ENCODE measurements at regions not wholly inside any gene's neighbourhood (a gene's known extent, or its start where the extent isn't known, plus 50 kb on each side); places are given as distances from the start of the nearest gene placed in this dataset.
"Not testable (repeated sequence)": the region's sequence is repeated elsewhere in the genome, so short reads cannot be mapped to it uniquely, and the experiment has no call there.

DNA sequence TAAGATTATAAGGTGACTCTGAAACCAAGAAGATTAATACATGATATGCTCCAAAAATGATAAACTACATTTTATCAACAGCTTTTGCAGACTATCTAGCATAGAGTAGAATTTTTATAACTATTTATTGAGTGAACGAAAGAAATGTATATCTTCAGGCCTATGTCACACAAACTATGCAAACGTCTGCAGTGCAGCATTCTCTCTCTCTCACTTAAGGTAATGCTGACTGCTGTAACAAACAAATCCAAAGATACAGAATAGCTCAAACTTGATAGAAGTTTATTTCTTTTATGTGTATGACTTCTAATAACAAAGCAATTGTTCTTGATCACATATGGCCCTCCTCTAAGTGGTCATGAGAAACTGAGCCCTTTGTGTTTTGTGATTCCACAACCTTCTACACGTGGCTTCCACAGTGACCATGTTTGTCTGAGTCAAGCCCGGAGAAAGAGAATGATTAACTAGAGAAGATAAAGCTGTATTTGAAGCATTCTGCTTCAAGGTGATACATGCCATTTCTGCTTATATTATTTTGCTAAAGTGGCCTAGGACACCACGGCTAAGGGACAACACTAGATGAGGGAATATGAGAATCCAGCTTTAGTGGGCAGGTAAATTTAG lies 1352.7 kb upstream of the TMEM132C start:
- DNase-seq (ENCODE audit: low read depth in 1 of 2, low spot score in 1 of 2) = no peak

DNA sequence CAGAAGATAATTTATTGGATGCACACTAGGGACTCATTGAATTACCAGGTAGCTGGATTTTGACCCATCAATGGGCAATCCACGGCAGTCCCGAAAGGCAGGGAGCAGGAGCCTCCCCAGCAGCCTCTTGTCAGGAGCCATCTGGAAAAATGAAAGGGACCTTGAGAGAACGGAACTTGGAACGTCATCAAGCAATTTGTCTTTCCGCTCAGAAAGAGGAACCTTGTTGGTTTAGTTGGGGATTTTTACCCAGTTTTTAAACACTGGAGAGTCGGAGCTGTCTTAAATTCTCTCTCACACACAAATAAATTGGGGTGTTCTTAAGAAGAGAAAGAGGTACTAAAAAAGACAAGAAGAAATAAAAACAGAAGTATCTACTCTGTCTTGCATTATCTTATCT lies 1351.7 kb upstream of the TMEM132C start:
- DNase-seq (ENCODE audit: low read depth in 1 of 2, low spot score in 1 of 2) = no peak

DNA sequence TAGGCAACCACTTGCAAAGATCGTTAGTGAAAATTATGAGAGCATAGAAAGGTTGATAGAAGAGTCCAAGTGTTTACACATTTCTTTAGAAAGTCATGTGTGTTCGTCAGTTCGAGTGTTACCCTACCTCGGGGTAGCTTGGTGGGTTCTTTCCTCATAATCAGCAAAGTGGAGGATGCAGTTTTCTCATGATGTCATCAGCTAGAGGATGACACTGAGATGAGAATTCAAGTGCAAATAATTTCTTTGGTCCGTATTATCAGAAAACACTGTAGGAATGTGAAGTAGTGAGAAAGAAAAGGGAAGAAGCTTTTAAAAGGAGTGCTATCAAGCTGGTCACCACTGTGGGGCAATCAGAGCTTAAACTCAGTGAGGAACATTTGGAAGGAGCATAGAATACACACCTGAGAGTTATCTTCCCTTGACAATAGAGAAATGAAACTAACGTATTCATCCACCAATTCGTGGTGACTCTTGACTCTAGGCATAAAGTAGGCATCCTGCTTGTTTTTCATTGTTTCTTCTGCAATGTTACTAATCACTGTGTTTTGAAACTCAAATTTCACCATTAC lies 1340.9 kb upstream of the TMEM132C start:
- no peak for DNase-seq (ENCODE audit: low read depth in 1 of 2, low spot score in 1 of 2)

DNA sequence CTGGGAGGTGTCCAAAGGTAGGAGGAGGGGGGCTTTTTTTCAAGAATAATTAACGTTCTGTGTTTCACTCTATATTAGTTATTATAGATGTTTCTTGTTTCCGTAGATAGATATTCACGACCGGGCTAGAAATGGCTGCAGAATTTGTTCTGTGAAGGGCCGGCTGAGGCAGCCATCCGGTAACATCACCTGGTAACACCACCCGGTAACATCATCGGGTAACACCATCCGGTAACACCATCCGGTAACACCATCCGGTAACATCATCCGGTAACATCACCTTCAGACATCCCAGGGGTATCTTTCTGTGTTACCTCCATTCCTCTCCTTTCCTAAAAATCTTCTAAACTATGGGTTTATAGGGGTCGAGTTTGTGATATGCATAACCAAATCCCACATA lies 1336.7 kb upstream of the TMEM132C start:
- no peak for DNase-seq (ENCODE audit: low read depth in 1 of 2, low spot score in 1 of 2)

DNA sequence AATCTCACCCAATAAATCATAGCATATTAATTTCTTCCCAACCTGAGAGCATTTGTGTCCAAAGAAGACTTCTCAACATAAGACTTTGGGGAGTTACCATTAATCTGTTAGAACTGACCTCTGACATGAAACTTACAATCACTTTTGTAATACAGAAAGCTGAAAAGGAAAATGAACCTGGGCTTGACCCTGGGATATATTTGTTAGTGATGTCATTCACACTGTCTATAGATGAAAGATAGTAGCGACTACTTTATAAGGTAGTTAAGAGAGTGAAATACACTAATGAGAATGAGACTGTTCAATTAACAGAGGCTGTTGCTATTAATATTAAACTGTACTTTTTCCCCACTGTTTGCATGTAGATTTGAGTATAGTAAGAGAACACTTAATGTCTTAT lies 1334.8 kb upstream of the TMEM132C start:
- DNase-seq (ENCODE audit: low read depth in 1 of 2, low spot score in 1 of 2) = no peak

DNA sequence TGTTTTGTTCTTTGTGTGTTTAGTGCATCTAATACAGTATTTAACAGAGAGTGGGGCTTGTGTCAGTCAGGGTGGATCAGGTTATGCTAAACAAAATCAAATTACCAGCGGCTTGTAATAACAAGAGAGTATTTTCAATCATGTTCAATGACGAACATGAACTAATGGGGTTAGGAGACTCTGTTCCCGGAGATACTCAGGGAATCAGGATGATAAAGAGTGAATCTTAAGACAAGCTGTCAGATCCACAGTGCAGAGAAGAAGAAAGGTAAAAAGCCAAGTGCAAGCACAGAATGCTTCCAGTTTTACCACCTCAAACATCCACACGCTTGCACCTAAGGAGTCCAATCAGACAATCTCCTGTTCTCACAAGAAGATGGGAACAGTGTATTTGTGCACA lies 1331.5 kb upstream of the TMEM132C start:
- DNase-seq (ENCODE audit: low read depth in 1 of 2, low spot score in 1 of 2) = no peak

DNA sequence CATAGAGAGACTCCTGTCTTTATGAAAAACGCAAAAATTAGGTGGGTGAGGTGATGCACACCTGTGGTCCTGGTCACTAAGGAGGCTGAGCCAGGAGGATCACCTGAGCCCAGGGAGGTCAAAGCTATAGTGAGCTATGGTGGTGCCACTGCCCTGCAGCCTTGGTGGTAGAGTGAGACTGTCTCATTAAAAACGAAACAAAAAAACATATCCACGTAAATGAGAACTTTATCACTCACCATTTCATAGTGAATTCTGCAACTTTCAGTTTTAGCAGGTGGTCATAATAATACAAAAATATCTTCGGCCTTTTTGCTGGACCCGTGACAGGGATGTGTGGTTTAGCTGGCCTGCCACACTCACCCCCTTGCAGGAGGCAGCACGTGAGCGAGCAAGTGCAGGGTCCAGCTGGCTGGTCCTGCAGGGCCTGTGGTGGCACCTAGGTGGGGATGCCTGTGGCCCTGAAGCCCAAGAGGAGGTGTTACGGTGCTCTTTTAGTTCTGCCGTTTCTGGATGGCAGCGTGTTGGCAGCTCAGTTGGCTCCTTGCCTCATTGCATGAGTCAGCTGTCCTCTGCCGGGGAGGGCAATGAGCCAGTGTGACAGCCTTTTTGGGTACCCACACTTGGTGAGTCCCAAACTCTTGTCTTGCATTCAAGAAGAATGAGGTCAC lies 1330.7 kb upstream of the TMEM132C start:
- no peak for DNase-seq (ENCODE audit: low read depth in 1 of 2, low spot score in 1 of 2)

DNA sequence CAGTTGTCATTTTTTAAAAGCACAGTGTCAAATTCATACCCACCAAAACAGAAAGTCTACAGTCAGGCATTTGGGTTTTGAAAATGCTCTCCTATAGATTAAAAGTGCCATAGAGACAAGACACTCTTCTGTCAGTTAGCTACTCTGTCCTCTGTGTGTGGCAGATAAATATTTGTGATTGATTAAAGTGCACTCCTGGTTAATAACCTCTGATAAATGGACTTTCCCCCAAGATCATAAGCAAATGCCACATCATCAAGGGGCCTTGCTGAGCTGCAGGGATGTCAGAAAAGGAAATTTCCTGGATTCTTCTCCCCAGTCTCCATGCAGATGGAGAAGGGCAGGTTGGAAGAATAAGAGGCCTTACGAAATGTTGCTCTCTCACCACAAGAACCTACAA lies 1329.5 kb upstream of the TMEM132C start:
- DNase-seq (ENCODE audit: low read depth in 1 of 2, low spot score in 1 of 2) = no peak

DNA sequence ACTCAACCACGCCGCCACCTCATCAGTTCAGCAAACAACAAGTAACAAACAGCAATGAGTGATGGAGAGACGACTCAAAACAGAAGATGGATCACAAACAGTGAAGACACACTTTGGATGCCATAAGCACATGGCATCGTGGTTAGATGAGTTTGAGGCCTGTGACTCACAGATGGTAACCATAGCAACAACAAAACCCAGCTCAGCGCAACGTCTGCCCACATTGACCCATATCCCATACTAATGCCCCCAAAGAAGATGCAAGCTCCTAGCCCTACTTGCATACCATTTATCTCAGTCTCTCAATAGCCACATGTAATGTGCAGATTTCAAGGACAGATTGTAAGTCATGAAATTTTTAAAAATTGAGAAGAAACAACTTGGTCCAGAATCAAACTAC lies 1322.3 kb upstream of the TMEM132C start:
- DNase-seq (ENCODE audit: low read depth in 1 of 2, low spot score in 1 of 2) = no peak

DNA sequence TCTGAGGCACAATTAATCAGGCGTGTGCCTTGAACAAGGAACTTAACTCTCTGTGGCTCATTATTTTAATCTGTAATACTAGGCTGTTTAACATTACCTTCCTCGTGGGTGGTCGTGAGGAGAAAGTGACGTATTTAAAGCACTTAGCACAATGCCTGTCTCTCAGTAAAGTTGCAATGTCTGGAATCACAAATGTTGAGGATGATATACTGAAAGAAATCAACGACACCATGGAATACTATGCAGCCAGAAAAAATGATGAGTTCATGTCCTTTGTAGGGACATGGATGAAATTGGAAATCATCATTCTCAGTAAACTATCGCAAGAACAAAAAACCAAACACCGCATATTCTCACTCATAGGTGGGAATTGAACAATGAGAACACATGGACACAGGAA lies 1320.0 kb upstream of the TMEM132C start:
- not testable (repeated sequence) for DNase-seq (ENCODE audit: low read depth in 1 of 2, low spot score in 1 of 2)

DNA sequence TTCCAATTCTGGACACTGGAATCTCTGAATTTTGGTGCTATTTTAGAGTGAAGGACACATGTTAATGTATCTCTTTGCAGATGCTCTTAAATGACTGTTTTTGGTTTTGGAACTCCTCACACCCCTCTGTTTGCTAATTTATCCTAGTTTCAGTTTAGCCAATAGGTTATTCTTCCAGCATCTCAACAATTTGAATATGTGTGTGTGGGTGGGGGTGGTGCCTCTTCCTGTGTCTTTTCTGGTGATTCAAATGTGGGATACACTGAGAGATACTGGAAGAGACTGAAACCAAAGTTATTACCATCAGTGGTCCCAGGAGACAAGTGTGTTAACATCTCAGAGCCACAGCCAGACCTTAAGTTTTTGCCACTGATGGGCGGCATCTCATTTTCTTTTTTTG lies 1317.4 kb upstream of the TMEM132C start:
- no peak for DNase-seq (ENCODE audit: low read depth in 1 of 2, low spot score in 1 of 2)

DNA sequence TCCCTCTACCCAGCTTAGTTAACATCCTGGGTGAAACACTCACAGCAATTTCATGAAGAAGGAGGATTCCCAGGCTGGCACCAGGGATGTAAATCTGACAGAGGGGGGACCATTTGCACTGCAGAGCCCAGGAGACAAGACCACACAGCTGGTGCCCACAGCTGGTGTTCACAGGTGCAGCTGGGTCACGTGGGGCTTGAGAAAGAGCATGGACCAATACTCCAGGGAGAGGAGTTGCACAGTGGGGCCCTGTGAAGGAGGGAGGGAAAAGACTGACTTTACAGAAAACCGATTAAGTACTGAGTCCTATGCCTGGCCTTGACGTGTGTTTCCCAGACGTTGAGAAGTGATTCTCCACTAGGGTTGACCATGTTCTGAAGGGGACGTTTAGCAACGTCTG lies 1316.7 kb upstream of the TMEM132C start:
- DNase-seq (ENCODE audit: low read depth in 1 of 2, low spot score in 1 of 2) = no peak

DNA sequence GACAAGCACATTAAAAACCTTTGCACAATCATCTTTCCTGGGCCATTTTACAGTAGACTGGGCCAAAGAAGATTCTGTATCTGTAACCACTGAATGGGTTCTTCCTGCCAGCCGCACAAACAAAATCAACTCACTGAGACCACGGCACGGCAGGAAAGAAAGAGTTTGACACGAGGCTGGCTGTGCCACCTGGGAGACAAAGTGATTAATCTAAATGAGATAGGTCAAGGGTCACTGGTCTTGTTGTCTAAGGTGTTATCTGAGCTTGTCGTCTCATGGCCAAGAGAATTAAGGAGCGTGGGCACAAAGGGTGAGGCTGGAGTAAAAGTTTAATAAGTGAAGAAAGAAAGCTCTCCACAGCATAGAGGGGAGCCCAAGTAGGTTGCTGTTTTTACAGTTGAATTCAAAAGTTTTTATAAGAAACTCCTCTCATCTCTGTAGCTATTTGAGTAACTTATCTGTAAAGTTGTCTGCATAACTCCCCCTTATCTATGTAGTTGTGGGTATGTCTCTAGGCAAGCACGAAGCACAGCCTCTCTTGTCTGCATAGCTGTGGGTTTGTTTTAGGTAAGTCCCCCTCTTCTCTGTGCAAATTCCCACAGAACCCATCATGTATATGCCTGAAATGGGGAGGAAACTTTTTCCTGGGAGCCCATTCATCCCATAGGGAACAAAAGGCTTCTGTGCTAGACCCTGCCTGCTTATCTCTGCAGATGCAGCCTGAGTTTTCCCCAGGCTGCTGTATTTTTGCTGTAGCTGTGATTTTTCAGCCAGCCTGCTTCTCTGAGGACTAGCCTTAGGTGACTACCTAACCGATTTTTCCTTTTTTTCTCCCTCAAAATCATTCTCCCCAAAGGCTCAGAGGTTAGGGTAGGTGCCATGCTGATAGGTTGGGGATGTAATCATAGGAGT lies 1314.6 kb upstream of the TMEM132C start:
- no peak for DNase-seq (ENCODE audit: low read depth in 1 of 2, low spot score in 1 of 2)

DNA sequence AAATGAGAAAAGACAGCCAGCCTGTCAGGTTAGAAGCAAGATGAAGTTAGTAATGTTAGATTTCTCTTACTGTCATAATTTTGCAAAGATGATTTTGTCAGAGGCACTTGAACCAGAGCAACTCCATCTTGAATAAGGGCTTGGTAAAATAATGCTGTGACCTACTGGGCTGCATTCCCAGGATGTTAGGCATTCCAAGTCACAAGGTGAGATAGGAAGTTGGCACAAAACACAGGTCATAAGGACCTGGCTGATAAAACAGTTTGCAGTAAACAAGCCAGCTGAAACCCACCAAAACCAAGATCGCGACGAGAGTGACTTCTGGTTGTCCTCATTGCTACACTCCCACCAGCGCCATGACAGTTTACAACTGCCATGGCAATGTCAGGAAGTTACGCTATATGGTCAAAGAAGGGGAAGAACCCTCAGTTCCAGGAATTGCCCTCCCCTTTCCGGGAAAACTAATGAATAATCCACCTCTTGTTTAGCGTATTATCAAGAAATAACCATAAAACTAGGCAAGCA lies 1313.5 kb upstream of the TMEM132C start:
- no peak for DNase-seq (ENCODE audit: low read depth in 1 of 2, low spot score in 1 of 2)

DNA sequence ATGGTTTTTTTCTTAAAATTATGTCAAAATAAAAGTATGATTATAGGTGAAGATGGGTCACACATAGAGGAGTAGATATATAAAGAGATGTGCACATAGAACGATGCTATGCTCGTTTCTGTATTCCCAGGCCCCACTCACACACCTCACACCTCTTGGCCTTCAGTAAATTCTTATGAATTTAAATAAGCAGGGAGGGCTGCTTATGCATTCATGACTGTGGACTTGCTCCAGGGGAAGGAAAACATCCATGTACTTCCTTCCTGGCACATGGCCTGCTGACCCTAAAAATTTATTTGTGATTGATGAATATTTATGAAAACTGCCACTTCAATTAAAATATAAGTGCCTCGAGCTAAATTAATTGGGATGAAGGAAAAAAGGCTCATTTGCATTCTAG lies 1306.7 kb upstream of the TMEM132C start:
- DNase-seq (ENCODE audit: low read depth in 1 of 2, low spot score in 1 of 2) = no peak

DNA sequence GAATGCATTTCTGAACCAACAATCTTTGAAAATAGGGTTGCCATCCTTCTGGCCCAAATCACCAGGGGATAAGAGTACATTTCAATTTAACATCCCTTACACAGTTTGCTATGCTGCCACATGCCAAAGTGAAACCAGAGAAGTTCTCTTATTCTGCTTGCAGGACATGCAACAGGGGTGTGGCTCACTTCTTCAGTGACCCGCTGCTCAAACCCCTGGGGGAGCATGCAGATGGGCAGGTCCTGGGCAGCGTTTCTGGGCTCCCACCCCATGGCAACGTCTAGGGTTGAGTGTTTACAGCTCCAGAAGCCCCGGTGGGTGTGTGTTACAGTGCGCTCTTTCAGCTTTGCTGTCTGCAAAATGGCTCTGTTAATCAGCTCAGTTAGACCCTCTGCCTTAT lies 1306.3 kb upstream of the TMEM132C start:
- no peak for DNase-seq (ENCODE audit: low read depth in 1 of 2, low spot score in 1 of 2)

DNA sequence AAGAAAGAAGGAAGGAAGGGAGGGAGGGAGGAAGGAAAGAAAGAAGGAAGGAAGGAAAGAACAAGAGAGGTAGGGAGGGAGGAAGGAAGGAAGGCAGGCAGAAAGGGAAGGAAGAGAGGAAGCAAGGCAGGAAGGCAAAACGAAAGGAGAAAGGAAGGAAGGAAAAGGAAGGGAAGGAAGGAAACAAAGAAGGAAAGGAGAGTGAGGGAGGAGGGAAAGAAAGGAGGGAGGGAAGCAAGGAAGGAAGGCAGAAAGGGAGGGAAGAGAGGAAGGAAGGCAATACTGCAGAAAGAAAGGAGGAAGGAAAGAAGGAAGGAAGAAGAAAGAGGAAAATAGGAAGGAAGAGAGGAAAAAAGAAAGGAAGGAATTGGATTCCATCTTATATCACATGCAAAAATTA lies 1303.1 kb upstream of the TMEM132C start:
- no peak for DNase-seq (ENCODE audit: low read depth in 1 of 2, low spot score in 1 of 2)

DNA sequence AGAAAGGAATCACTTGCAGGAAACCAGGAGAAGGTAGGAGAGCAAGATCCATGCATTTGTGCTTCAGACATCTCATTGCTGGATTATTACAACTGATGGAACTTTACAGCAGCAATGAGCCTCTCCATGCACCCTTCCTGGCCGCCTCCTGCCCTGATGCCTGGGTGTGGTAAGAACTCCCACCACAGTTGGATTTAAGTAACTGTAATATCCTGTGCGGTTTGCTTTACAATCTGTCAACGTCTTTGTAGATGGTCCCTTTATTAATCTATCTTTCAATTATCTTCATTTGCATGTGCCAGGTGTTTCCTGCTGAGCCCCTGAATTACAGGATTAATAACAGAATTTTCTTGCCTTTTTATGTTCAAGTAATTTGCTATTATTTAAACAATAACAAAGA lies 1300.5 kb upstream of the TMEM132C start:
- no peak for DNase-seq (ENCODE audit: low read depth in 1 of 2, low spot score in 1 of 2)

DNA sequence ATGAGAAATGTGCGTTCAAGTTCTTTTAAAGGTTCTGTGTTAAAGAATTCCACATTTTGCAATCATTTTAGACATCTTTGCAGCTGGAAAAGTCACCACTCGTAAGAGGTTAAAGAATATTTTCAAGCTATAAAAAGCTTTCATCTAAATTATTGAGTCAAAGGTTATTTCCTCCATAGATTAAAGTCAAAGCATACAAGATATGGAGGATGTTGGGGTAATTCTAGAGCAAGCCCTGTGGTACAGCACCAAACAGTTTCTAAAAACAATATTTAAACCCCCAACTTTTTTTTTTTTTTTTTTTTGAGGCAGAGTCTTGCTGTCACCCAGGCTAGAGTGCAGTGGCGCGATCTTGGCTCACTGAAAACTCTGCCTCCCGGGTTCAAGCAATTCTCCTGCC lies 1299.8 kb upstream of the TMEM132C start:
- no peak for DNase-seq (ENCODE audit: low read depth in 1 of 2, low spot score in 1 of 2)

DNA sequence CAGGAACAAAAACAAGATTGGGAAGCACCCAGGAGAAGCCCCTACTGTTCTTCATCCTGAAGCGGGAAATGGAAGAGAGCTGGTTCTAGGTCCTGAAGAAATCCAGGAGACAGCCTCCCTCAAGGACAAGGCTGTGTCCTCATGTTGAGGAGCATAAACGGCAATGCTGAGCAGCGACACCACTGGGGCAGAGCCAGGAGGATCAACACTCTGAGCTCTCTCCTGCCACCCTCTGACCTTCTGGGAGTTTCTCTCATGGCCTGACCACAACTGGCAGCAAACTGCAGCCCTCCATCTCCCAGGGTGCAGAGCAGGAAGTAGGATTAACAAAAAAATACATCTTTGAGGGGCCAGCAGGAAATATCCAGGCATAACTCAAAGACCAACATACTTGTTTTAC lies 1292.2 kb upstream of the TMEM132C start:
- no peak for DNase-seq (ENCODE audit: low read depth in 1 of 2, low spot score in 1 of 2)

DNA sequence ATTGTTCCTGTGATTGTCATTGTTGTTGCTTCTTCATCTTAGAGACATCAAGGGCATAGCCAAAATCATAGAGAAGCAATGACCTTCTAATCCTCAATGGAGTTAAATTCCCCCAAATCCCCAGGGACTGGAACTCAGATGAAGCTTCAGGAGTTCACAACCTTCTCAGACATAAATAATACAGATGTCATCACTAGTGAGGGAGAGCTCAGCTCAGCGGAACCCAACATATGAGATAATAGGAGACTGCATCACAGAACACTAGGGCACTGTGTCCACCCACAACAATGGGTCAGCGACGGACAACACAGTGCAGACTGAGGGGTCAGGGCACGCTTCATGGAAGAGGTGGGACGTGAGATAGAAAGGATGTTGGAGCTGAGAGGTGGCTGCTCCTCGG lies 1290.4 kb upstream of the TMEM132C start:
- DNase-seq (ENCODE audit: low read depth in 1 of 2, low spot score in 1 of 2) = no peak

DNA sequence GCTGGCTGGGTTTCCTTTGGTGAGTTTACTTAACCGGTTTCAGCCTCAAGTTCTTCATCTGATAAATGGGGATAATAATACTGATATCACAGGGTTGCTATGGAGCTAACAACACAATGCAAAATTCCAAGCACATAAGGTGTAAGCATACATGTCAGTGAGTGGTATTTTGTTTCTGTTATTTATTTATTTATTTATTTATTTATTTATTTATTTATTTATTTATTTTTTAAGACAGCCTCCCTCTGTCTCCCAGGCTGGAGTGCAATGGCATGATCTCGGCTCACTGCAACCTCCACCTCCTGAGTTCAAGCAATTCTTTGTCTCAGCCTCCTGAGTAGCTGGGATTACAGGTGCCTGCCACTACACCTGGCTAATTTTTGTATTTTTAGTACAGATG lies 1287.4 kb upstream of the TMEM132C start:
- DNase-seq (ENCODE audit: low read depth in 1 of 2, low spot score in 1 of 2) = not testable (repeated sequence)
